ENCODE measurements at regions not wholly inside any gene's neighbourhood (a gene's known extent, or its start where the extent isn't known, plus 50 kb on each side); places are given as distances from the start of the nearest gene placed in this dataset.

DNA sequence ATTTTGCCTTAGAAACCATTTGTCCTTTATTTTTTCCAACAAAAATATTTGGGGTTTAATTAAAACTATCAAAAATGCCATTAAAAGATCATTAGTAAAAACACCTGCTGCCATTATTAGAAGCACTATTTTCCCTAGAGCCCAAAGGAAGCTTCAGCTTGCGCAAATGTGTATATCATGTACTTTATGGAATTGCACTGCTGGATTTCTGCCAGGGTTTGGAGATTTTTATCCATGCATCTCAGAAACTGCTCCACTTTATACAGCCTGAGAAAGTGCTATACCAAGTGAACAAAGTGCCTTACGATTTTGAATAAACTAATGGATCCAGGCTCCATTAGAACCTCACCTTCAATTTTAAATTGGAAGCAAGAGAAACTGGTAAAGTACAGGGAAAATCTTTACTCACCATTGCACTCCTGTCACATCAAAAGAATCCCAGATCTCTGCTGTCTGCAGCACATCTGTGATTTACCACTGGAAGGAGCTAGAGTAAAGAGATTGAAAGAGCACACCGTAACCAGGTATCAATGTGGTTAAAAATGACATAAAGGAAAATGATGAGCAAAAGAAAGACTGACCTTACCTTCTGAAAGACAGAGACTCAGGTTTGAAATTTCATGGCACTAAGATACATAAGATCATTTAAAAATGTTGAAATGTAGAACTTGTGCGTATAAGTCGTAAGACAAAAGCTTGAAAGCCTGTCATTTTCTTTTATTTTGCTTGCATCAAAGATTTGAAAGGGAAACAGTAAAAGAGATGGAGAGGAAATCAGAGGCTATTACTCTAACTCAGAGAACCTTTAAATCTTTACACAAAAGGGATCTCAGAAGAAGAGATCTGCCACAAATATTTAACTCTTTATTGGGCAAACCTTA, 678.1 kb upstream of the GOT2 start:
- TF ChIP-seq EZH2 (IDR thresholded peaks at IDR 0.05; ENCODE audit: low read depth, unreplicated experiment): no peak
- TF ChIP-seq POLR2AphosphoS5 (IDR thresholded peaks at IDR 0.05; ENCODE audit: low read depth): no peak
- TF ChIP-seq, protein P1, sequence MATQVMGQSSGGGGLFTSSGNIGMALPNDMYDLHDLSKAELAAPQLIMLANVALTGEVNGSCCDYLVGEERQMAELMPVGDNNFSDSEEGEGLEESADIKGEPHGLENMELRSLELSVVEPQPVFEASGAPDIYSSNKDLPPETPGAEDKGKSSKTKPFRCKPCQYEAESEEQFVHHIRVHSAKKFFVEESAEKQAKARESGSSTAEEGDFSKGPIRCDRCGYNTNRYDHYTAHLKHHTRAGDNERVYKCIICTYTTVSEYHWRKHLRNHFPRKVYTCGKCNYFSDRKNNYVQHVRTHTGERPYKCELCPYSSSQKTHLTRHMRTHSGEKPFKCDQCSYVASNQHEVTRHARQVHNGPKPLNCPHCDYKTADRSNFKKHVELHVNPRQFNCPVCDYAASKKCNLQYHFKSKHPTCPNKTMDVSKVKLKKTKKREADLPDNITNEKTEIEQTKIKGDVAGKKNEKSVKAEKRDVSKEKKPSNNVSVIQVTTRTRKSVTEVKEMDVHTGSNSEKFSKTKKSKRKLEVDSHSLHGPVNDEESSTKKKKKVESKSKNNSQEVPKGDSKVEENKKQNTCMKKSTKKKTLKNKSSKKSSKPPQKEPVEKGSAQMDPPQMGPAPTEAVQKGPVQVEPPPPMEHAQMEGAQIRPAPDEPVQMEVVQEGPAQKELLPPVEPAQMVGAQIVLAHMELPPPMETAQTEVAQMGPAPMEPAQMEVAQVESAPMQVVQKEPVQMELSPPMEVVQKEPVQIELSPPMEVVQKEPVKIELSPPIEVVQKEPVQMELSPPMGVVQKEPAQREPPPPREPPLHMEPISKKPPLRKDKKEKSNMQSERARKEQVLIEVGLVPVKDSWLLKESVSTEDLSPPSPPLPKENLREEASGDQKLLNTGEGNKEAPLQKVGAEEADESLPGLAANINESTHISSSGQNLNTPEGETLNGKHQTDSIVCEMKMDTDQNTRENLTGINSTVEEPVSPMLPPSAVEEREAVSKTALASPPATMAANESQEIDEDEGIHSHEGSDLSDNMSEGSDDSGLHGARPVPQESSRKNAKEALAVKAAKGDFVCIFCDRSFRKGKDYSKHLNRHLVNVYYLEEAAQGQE (IDR thresholded peaks at IDR 0.05; ENCODE audit: unreplicated experiment): no peak
- TF ChIP-seq, protein P2, sequence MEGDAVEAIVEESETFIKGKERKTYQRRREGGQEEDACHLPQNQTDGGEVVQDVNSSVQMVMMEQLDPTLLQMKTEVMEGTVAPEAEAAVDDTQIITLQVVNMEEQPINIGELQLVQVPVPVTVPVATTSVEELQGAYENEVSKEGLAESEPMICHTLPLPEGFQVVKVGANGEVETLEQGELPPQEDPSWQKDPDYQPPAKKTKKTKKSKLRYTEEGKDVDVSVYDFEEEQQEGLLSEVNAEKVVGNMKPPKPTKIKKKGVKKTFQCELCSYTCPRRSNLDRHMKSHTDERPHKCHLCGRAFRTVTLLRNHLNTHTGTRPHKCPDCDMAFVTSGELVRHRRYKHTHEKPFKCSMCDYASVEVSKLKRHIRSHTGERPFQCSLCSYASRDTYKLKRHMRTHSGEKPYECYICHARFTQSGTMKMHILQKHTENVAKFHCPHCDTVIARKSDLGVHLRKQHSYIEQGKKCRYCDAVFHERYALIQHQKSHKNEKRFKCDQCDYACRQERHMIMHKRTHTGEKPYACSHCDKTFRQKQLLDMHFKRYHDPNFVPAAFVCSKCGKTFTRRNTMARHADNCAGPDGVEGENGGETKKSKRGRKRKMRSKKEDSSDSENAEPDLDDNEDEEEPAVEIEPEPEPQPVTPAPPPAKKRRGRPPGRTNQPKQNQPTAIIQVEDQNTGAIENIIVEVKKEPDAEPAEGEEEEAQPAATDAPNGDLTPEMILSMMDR (conservative IDR thresholded peaks at IDR 0.05; ENCODE audit: low read depth in 2 of 2): peak; percentile 78 to 80
- TF ChIP-seq JUNB (IDR thresholded peaks at IDR 0.05; ENCODE audit: unreplicated experiment): no peak
- TF ChIP-seq STAT1 (IDR thresholded peaks at IDR 0.05; ENCODE audit: unreplicated experiment): no peak
- no peak for TF ChIP-seq NANOG (IDR thresholded peaks at IDR 0.05; ENCODE audit: borderline replicate concordance)
- no peak for TF ChIP-seq ZNF114 (CRISPR knock-in tag; IDR thresholded peaks at IDR 0.05)
- no peak for TF ChIP-seq EZH2phosphoT487 (IDR thresholded peaks at IDR 0.05; ENCODE audit: unreplicated experiment)
